GM19438 (cell line): ENCODE measurements at regions not wholly inside any gene's neighbourhood (a gene's known extent, or its start where the extent isn't known, plus 50 kb on each side); places are given as distances from the start of the nearest gene placed in this dataset.
"Not testable (repeated sequence)": the region's sequence is repeated elsewhere in the genome, so short reads cannot be mapped to it uniquely, and the experiment has no call there.

ENCODE experiments used
- ATAC-seq: cut with Tn5 transposase; IDR thresholded peaks from one replicate; pipeline ENCODE4 v1.9.1; 2021; ENCODE audit warnings: low read depth; ENCODE audit not compliant: unreplicated experiment

- ATAC-seq: not testable (repeated sequence)
These were observed 91.1 kb upstream of the KRAS start for GRCh38 chr12:25341877-25342276.

- no peak for ATAC-seq
These were observed 87.2 kb upstream of the KRAS start for GRCh38 chr12:25337916-25338315.

- ATAC-seq: peak; percentile 78
These were observed 81.4 kb upstream of the KRAS start for GRCh38 chr12:25332143-25332542.

- ATAC-seq: no peak
These were observed 77.5 kb upstream of the KRAS start for GRCh38 chr12:25328072-25328712.

- ATAC-seq: no peak
These were observed 76.6 kb upstream of the KRAS start for GRCh38 chr12:25327321-25327720.

- ATAC-seq: no peak
These were observed 75.6 kb upstream of the KRAS start for GRCh38 chr12:25326326-25326725.

GRCh38 chr12:25324861-25325260, 74.1 kb upstream of the KRAS start:
- ATAC-seq: no peak

GRCh38 chr12:25323581-25323982, 72.9 kb upstream of the KRAS start:
- no peak for ATAC-seq

GRCh38 chr12:25322918-25323531, 72.3 kb upstream of the KRAS start:
- ATAC-seq: no peak

- no peak for ATAC-seq
These were observed 71.6 kb upstream of the KRAS start for GRCh38 chr12:25322351-25322750.

GRCh38 chr12:25321772-25322171, 71.0 kb upstream of the KRAS start:
- no peak for ATAC-seq

GRCh38 chr12:25320123-25321006, 69.6 kb upstream of the KRAS start:
- ATAC-seq: peak; percentile 52

- ATAC-seq: no peak
These were observed 68.7 kb upstream of the KRAS start for GRCh38 chr12:25319233-25319984.

- ATAC-seq: no peak
These were observed 66.8 kb upstream of the KRAS start for GRCh38 chr12:25317553-25317952.

GRCh38 chr12:25315388-25315787, 64.7 kb upstream of the KRAS start:
- ATAC-seq: no peak

GRCh38 chr12:25313266-25313990, 62.7 kb upstream of the KRAS start:
- not testable (repeated sequence) for ATAC-seq

- ATAC-seq: no peak
These were observed 60.8 kb upstream of the KRAS start for GRCh38 chr12:25311506-25311905.

- ATAC-seq: not testable (repeated sequence)
These were observed 59.3 kb upstream of the KRAS start for GRCh38 chr12:25310071-25310470.

- no peak for ATAC-seq
These were observed 58.0 kb upstream of the KRAS start for GRCh38 chr12:25308756-25309155.

GRCh38 chr12:25307818-25308217, 57.1 kb upstream of the KRAS start:
- ATAC-seq: no peak
